Epithelial cell of esophagus (primary cell): ENCODE measurements at regions not wholly inside any gene's neighbourhood (a gene's known extent, or its start where the extent isn't known, plus 50 kb on each side); places are given as distances from the start of the nearest gene placed in this dataset.

Experiments used
- DNase-seq: peaks from one replicate; pipeline ENCODE4 v3.0.0; 2010; ENCODE audit warnings: low read depth
- H3K4me3 ChIP-seq: 2 replicates; pipeline ENCODE4 v1.5.1; 2011; ENCODE audit warnings: mild to moderate bottlenecking, low read length, control low read depth
- CTCF ChIP-seq: IDR thresholded peaks from 2 replicates; pipeline ENCODE4 v1.5.1; 2011; ENCODE audit warnings: low read depth, mild to moderate bottlenecking, low read length, control low read depth, inconsistent platforms; ENCODE audit not compliant: insufficient read depth; ENCODE audit errors: missing control alignments

- TF ChIP-seq CTCF = no peak
- no peak for DNase-seq
- no peak overlapping the region for H3K4me3 ChIP-seq
Measured at GRCh38 chr7:131722371-131722770, 165.9 kb upstream of the PODXL start.

- no peak for TF ChIP-seq CTCF
Measured at GRCh38 chr7:131721660-131722059, 165.2 kb upstream of the PODXL start.

GRCh38 chr7:131720703-131721102 lies 164.3 kb upstream of the PODXL start:
- H3K4me3 ChIP-seq = no peak overlapping the region
- no peak for DNase-seq
- no peak for TF ChIP-seq CTCF

More at GRCh38 chr7:131721660-131722059, 165.2 kb upstream of the PODXL start:
- DNase-seq = no peak
- H3K4me3 ChIP-seq = no peak overlapping the region

GRCh38 chr7:131717181-131717580 lies 160.8 kb upstream of the PODXL start:
- no peak for TF ChIP-seq CTCF
- DNase-seq = no peak
- no peak overlapping the region for H3K4me3 ChIP-seq

GRCh38 chr7:131699323-131699722 lies 142.9 kb upstream of the PODXL start:
- no peak for DNase-seq
- no peak overlapping the region for H3K4me3 ChIP-seq
- TF ChIP-seq CTCF = no peak

- DNase-seq = peak; percentile 37
- TF ChIP-seq CTCF = peak; percentile 67
- no peak overlapping the region for H3K4me3 ChIP-seq
Measured at GRCh38 chr7:131692131-131692960, 135.9 kb upstream of the PODXL start.
